RPMI7951 (cell line): ENCODE measurements at regions not wholly inside any gene's neighbourhood (a gene's known extent, or its start where the extent isn't known, plus 50 kb on each side); places are given as distances from the start of the nearest gene placed in this dataset.
A peak's percentile ranks its signal among the peaks of the same experiment; 100 is the strongest.

Experiments
- DNase-seq: peaks from one replicate; pipeline ENCODE4 v3.0.0-alpha.2; 2012; ENCODE audit warnings: low read depth

DNA sequence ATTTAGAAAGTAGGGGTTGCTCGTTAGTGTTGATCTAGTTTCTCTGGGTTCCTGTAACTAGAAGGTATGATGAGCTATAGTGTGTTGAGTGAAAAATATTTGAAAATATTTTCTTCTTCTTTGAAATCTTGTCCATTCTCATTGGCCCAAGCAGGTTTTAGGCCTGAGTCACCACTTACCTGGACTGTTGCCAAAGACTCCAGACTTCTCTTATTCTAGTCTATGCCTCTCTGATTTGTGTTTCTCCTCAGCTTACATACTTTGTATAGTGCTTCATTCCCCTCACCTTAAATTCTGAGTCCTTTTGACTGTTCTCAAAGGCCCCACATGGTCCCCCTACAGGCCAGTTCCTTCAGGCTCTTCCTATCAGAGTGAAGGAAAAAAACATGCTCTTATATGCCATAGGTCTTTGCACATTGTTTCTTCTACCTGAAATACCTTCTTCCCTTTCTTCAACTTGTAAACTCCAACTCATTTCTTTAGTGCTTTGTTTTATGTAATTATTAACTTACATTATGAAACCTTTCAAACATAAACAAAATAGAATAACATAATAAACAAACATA is 258.2 kb downstream of the PPP1R2C start:
- peak; percentile 15 for DNase-seq

DNA sequence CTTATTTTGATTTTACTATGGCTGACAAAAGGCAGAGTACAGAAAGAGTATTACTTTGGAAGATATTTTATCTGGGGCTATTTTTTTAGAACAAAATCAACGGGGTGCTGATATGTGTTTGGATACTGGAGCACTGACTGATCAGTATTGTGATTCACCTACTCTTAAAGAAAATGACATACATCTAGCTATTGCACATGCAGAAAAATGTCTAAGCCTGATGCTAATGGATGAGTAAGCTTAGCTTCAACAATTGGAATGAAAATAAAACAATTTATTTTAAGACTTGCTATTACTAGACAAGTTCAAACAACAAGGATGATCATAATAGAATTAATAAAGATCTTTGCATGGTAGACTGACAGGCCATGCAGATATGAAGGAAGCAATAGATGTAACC is 262.0 kb downstream of the PPP1R2C start:
- no peak for DNase-seq

DNA sequence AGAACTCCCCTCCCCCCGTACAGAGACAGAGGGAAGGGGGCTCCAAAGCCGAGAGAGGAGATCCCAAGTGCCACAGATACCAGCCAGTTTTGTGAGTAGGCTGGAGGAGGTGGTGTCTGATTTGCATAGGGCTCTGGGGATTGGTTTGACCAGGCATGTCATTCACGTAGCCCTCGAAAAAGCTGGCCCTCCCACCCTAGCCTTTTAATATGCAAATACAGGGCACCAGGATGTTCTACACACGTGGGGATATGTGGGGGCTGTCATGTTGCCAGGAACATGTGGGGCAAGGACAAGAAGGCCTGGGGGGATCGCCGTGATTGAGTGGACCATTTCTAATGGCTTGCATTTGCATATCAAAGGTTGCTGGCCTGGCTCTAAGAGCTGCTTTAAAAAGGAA is 272.9 kb downstream of the PPP1R2C start:
- no peak for DNase-seq

DNA sequence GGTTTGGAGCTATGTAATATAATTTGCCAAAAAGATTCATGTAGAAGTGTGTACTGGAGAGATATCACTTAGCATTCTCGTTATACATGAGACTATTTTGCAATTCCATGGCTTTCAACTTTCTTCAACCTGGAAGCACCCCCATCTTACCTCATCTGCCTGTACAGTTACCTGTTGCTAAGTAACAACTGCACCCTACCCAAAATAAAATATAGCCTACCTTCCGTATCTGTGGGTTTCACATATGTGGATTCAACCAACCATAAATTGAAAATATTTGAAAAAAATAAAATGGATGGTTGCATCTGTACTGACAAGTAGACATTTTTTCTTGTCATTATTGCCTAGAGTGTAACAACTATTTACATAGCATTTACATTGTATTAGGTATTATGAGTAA is 278.3 kb downstream of the PPP1R2C start:
- no peak for DNase-seq

DNA sequence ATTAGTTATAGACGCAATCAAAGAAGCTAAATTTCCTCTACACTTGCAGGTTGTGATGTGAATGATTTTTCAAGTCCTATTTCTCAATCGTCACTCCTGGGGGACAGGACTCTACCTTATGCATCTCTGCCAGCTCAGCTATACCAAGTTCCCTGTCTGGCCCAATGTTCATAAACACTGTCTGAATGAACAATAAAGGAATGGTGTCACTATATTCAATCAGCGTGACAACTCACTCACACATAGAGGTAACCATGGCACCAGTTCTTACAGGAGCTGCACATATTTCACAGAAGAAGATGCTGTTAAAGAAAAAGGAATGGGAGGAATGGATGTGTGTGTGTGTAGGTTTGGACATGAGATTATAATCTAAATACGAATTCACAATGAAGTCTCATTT is 280.6 kb downstream of the PPP1R2C start:
- no peak for DNase-seq

DNA sequence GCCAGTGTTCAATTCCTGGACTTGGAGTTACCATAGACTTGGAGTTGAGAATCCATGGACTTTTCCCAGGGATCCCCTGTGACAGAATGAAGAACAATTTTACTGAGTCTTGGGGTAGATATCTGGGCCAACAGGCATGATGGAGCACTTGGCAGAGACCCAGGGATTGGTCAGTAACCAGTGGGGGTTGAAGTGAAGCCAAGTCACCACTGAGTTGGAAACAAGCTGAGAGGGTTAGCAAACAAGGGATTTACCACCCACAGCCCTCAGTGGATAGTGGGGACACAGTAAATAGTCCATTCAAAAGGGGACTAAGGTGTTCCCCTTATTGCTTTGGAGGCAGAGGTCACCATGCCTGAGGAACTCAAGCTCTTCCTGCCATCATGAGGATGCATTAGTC is 281.7 kb downstream of the PPP1R2C start:
- no peak for DNase-seq

DNA sequence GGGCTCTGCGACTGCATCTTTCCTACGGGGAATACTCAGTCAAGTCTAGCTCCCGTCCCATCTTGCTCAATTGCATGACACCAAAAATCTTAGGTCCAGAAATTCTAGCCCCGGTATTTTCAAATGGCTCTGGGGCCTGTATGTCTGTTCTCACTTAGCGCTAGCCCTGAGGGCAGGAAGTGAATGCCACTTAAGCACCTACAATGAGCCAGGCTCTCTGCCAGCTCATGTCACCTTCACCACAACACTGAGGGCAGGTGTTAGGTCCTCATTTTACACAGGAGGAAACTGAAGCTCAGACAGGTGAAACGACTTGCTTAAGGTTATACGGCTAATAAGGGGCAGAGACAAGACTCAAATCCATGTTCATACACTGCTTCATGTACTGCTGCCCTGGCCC is 282.8 kb downstream of the PPP1R2C start:
- DNase-seq: no peak

DNA sequence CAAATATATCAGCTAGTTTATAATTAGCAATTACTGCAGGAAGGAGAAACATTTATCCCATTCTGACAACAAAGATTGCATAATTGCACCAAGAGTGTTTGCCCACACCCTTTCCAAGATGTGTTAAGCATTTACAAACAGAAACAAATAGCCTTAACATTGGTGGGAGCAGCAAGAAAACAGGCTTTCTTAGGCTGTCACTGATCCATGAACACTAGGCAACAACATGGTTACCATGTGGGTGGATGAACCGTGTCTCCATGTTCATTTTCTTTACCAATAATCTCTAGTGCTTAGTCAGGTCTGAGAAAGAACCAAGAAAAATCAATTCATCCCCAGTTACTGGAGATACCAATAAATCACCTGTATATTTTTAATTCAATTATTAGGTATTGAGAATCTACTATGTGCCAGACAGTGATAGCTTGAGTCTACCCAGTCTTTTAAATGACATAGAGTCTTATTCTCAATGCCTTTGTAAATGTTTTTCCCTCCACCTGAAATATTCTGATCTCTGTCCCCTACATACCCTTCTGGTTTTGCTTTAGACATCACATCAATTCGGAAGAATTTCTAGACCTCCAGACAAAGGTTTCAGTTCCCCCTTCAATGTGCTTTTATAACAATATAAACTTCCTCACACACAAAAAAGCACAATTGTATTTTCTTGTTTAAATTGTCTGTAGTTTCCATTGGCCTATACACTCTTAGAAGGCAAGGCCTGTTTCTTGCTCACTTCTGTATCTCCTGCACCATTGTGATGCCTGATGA is 286.6 kb downstream of the PPP1R2C start:
- no peak for DNase-seq

DNA sequence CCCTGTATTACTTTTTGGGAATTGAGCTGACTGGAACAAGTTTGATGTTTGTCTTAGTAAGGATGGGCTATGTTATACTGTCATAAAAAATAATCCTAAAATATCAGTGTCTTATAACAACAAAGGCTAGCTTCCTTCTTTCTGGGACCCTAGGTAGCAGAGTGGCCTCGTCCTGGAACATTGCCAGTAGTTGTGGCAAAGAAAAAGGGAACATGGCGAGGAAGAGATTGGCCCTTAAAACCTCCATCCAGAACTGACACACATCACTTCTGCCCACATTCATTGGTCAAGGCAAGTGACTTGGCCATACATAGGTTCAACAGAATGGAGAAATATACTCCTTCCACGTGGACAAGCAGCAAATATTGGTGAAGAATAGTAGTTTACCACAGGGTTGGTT is 287.9 kb downstream of the PPP1R2C start:
- no peak for DNase-seq

DNA sequence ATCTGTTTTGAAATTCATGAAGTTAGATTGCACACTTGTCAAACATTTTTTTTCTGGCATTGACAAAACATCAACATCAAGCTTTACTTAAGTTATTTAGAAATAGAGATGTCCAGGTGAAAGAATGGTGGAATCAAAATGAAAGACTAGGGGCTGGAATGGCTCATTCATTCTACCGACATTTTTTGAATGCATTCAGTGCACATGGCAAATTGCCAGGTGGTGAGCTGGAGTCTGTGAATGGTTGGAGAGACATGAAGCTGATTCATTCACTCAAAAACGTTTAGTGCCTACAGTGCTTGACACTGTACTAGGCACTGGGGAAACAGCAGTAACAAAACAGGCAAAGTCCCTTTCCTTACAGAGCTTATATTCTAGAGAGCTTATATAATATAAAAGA is 292.4 kb downstream of the PPP1R2C start:
- DNase-seq: no peak

DNA sequence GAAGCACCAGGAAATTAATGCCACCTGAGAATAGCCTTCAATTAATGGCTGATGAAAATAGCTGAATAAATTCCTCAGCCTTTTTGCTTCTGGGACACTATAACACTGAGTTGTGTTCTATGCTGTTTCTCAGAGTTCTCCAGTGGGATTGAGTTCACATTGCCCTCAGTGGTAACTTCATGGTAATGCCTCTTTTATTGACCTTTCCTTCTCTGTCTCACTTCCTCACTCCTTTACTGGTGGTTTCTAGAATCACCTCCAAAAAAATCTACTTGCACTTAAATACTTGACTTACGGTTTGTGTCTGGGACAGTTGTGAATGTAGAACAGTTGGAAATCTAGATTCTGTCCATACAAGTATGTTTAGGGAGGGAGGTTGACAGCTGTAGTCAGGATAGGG is 293.7 kb downstream of the PPP1R2C start:
- no peak for DNase-seq

DNA sequence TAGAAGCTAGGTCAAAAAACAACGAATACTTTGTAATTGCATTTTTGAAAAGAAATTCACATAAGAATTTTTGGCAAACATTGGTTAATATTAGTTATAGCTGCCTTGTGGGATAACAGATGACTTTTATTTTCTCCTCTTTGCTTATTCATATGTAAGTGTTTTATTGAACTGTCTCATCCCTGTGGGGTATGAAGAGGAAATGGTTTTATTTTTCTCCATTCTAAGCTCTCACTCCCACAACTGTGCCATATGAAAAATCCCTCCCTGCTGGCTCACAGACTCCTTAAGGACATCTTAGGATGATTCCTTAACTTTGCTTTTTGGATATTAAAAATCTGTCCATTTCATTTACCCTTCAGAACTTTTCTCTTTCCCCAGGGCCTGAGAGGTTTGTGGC is 300.6 kb downstream of the PPP1R2C start:
- no peak for DNase-seq

DNA sequence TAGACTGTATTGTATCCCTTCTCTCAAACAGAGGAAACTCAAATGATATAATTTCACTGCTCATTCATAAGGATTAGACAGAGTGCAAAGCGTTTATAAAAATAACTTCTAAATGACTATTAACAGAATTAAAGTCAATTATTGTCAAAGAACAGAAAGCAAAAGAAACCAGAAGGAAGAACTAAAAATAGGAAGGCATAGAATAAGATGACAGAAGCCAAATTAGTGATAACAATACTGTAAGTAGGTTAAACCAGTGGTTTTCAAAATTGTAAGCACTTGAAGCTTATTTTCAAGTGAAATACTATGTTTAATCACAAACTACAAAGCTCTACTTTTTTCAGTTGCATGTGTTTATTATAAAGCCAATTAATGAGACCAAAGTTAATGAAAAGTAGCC is 305.2 kb downstream of the PPP1R2C start:
- DNase-seq: no peak

DNA sequence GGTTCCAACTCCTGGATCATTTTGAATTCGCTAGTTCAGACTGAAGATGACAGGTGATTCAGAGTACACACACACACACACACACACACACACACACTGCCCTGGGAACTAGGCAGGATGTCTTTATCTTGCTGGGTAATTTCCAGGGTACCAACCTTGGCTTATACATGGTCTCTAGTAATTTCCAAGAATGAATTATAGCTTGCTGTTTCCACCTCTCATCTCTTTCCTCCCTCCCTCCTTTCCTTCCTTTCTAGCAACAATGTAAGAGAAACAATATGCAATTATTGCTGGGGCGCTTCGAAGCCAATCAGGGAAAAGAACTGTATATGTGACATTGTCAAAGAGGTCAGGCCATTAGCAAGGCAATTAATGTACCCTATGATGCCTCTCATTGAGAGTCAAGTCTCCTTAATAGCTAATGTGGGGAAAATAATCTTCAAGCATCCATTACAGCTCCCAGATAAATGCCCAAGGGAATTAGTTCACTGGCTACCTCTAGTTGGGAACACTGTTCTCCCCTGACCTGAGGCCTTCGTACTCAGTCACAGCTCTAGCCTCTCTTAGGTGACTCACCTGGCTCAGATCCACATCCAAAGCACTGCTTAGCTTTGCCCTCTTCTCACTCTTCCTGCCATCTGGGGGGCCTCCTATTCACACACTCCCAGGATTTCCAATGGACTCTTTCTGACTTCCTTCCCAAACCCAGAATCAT is 311.5 kb downstream of the PPP1R2C start:
- no peak for DNase-seq

DNA sequence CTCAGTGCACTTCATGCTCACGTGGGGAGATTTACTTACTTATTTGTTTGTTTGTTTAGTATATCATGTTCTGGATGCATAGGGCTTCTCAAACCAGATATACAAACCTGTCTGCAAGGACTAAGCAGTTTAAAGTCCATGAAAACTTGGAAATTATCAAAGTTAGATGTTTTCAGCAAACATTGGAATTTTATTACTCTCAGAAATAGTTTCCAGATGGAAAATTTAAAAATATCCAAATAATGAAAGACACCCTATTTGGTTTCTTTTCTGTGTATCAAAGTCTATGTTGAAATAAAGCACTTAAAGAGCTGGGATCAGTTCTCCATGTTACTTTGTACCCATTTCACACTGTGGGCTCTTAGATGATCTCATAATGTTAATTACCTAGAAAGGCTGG is 312.1 kb downstream of the PPP1R2C start:
- no peak for DNase-seq

DNA sequence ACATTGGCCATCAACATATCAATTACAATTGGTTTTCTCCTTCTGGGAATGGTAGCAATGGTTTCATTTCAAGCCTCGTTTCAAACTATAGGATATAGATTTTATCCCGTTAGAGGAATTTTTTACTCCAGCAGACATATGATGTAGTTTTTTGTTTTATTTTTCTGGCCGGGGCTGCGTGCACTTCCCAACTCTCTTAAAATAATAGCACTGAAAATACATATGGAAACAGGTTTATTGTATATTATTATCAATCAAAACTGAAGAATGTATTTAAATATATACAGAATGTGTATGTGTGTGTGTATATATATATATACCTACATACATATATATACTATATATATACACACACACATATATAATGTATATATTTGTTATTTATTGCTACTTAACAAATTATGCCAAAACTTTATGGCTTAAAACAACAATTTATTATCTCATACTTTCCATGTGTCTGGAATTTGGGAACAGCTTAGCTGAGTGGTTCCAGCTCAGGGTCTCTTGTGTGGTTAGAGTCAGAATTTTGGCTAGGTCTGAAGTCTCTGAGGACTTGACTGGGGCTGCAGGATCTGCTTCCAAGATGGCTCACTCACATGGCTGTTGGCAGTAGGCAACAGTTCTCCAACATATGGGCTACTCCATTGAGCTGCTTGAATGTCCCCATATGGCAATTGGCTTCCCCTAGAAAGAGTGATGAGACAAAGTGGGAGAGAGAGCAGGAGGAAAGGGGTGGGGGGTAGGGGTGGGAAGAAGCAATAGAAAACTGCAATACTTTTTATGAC is 314.1 kb downstream of the PPP1R2C start:
- no peak for DNase-seq

DNA sequence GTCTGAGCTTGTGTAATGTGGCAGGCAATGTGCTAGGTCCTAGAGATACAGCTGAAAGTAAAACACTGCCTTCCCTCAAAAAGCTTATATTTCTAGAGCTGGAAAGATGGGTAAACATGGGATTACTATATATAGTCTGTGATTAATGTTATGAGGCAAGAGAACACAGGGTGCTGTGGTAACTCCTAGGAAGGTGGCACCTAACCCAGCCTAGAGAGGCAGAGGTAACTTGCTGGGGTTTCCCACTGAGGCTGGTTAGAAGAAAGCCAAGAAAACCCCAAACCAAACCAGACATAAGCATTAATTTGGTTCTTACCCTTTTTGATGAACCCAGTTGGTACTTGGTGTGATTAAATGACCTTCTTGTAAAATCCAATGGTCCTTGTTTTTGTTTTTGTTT is 315.0 kb downstream of the PPP1R2C start:
- DNase-seq: no peak

DNA sequence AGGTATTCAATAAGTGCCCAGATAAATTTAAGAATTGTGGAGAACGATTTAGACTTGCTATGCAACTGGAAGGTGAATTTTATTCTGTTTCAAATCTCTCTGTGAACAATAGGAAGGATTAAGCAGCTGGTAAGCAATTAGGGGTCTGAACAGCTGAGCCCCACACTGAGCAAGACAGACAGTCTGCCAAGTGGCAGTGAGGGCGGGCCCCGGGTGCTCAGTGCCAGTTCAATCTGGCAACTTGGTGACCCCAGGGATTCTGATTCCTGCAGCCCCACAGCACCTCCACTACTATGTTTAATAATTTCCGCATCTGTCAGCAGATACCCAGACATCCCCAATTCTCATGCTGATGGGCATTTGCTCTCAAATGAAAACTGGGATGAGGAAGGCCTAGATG is 317.3 kb downstream of the PPP1R2C start:
- DNase-seq: no peak

DNA sequence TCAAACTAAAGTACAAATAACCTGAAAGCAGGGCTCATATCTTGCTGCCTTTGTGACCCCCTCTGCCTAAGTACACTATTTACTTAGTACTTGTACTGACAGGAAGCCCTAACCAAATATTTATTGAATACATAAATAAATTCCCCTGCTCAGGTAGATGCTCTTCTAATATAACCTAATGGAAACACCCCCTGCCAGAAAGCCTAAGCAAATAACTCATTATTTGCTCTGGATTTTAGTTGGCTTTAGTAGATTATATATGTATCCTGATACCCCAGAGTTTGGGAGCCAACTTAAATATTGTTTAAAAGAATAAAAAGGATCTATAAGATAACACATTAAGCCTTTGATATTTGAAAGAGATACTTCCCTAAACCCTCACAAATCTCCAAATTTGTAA is 318.2 kb downstream of the PPP1R2C start:
- no peak for DNase-seq

DNA sequence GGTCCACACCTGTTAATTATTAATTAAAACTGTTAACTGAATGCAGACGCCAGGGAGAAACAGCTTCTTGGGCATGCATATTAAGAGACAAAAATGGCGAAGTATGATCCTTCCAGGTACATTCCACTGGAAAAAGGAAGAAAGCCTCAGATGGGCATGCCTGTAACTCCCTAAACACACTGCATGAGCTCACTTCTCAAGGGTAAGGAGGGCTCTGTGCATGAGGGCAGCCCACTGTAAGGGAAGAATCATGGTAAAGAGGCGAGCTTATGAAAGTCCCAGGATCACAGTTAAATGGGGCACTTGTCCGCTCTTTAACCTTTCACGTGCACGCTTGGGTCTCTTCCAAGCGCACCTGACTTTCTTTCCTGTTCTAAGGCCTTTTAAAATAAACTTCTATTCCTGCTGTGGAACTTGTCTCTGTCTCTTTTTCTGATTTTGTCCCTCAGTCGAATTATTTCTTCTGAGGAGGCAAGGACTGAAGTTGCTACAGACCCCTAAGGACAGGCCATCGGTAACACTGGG is 321.7 kb downstream of the PPP1R2C start:
- no peak for DNase-seq

DNA sequence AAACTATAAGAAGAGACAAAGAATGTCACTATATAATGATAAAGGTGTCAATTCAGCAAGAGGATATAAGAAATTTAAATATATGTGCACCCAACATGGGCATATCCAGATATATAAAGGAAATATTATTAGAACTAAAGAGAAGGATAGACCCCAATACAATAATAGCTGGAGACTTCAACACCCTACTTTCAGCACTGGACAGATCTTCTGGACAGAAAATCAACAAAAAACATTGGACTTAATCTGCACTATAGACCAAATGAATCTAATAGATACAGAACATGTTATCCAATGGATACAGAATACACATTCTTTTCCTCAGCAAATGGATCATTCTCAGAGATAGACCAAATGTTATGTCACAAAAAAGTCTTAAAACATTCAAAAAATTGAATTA is 327.7 kb downstream of the PPP1R2C start:
- DNase-seq: no peak

DNA sequence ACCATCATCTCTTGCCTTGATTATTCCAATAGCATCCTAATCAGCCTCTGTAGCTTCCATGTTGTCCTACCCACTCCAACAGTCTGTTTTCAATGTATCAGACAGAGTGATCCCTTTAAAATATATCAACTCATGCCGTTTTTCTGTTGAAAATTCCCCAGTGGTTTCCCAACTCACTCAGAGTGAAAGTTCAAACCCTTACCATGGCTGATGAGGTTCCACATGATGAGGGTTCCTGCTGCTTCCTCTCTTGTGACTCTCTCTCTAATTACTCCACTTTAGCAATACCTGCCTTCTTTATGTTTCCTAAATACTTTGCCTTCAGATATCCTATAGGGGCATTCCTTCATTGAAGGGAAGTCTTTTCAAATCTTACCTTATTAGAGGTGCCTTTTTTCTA is 334.7 kb downstream of the PPP1R2C start:
- DNase-seq: no peak
